GM23248 (cell line): ENCODE measurements at regions not wholly inside any gene's neighbourhood (a gene's known extent, or its start where the extent isn't known, plus 50 kb on each side); places are given as distances from the start of the nearest gene placed in this dataset.

Experiments
- EZH2 ChIP-seq: fragments of 200-600 bp; sonication (generic); IDR thresholded peaks from 2 replicates; pipeline ENCODE4 v1.6.1; 2018; ENCODE audit warnings: antibody characterized with exemption, mild to moderate bottlenecking; ENCODE audit not compliant: insufficient read depth, poor library complexity, severe bottlenecking
- EZH2phosphoT487 ChIP-seq: fragments of 200-600 bp; sonication (generic); IDR thresholded peaks from 2 replicates; pipeline ENCODE4 v1.6.1; 2018; ENCODE audit warnings: antibody characterized with exemption, moderate library complexity, mild to moderate bottlenecking, low read depth; ENCODE audit not compliant: insufficient read depth

DNA sequence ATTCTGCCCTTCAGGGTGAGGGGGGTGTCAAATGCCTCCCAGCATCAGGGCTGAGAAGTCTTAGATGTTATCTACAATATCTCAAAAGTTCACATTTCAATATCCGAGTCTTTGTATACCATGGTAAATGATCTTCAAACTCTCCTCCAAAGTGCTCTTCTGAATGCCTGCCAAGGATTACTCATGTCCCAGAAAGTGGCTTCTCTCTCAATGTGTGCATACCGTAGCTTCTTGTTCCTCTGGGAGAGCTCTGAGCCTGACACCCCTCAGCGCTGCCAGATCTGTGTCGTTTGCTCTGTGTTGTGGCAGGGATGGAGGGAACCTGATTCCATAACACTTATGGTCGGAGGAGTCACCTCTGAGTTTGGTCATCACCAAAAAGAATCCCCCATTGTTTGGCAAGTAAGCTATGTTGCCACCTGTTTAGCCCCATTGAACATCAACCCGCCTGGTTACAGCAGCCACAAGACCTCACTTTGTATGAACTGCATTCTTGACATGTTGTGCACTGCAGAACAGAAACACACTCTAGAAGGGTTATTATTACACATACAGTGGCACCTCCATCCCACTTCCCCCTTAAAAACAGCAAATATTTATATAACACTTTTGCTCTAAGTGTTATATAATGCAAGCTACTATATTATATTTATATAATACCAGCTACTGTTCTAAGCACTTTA is 163.1 kb upstream of the MIR17HG start:
- TF ChIP-seq EZH2, result no peak
- TF ChIP-seq EZH2phosphoT487, result no peak
